ENCODE measurements at regions not wholly inside any gene's neighbourhood (a gene's known extent, or its start where the extent isn't known, plus 50 kb on each side); places are given as distances from the start of the nearest gene placed in this dataset.

GRCh38 chr12:4215229-4216186, 58.1 kb upstream of the CCND2 start (continued):
- TF ChIP-seq RB1 (IDR thresholded peaks at IDR 0.05; ENCODE audit: borderline replicate concordance) (peak; percentile 24; the same call in 1 of the 2 replicates), CREM (IDR thresholded peaks at IDR 0.05; ENCODE audit: low read depth) (peak; percentile 42; the same call in 1 of the 2 replicates)

DNA sequence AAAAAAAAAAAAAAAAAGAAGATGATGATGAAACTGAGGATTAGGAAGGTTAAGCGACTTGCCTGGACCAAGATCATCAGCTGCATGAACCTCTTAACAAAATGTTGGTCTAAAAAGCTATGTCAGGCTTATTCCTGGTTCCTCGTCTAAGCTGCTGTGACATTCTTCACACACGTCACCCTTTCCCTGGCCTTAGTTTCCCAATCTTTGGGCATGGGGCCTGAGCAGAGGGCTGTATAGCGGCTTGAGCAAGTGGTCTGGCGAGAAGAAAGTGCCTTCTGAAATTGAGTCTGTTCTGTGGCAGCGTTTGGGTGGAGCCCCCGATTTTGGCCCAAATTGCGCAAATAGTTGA, 58.7 kb upstream of the CCND2 start:
- Histone ChIP-seq H2AFZ (ENCODE audit: control insufficient read depth, low read depth, low read length) (peak overlapping the region; percentile 20), H4K20me1 (ENCODE audit: control insufficient read depth, insufficient read depth) (no peaks in the 10 kb centered on the region), H3K4me1 (ENCODE audit: control insufficient read depth, insufficient read depth, low read length) (peaks cover 27% of the 10 kb centered on the region), H3K27me3 (replicated peaks in 1 of 2; ENCODE audit: control insufficient read depth in 2 of 2, insufficient read depth in 2 of 2, low read length in 1 of 2) (no peaks in the 10 kb centered on the region), H3K36me3 (ENCODE audit: control insufficient read depth in 2 of 2, insufficient read depth in 2 of 2, low read length in 1 of 2) (no peaks in the 10 kb centered on the region), H3K9ac (ENCODE audit: control insufficient read depth, insufficient read depth, low read length) (peak overlapping the region; percentile 68; the same call in 1 of the 2 replicates), H3K27ac (ENCODE audit: control insufficient read depth, insufficient read depth) (peak overlapping the region; percentile 93), H3K79me2 (ENCODE audit: control insufficient read depth, insufficient read depth, low read length) (no peaks in the 10 kb centered on the region), H3K9me3 (replicated peaks; ENCODE audit: control insufficient read depth, insufficient read depth, low read length) (peaks cover 1% of the 10 kb centered on the region; the same call in 1 of the 3 replicates), H3K4me2 (ENCODE audit: control insufficient read depth, insufficient read depth) (peak overlapping the region; percentile 47), H3K4me3 (peak overlapping the region; percentile 50; the same call in 1 of the 2 replicates)
- in situ Hi-C loops (cut with MboI) (no loop called here), intact Hi-C loops (cut with micrococcal nuclease; ENCODE audit: unreplicated experiment) (loop anchor here (1.0 to 2.0 kb wide), 4 partner anchors 48 to 97 kb away; partner anchors contain the start of gene CCND2)
- ATAC-seq: peak; percentile 17
- no peak for FAIRE-seq
- WGBS (ENCODE audit: insufficient coverage, insufficient replicate concordance, low lambda C conversion rate, missing lambda C conversion rate): 6% methylated on average over 7 of the region's 8 CpGs
- no peak for DNase-seq (ENCODE audit: low read depth, low spot score)
- POLR2A ChIA-PET: interaction anchor here (0.6 to 5.7 kb wide), 16 partner anchors 11 to 1837 kb away, joined by 3 to 84 read pairs (median 9); partner anchors contain the start of gene CCND2
- SMC1A ChIA-PET (ENCODE audit: uncharacterized antibody, unreplicated experiment): interaction anchor here (1.3 to 7.3 kb wide), 27 partner anchors 12 to 108 kb away, joined by 3 to 64 read pairs (median 17); no protein-coding TSS in a partner anchor
- CTCF ChIA-PET: interaction anchor here (1.1 to 3.2 kb wide), 13 partner anchors 11 to 107 kb away, joined by 3 to 23 read pairs (median 6); no protein-coding TSS in a partner anchor
- RAD21 ChIA-PET (ENCODE audit: unreplicated experiment): interaction anchor here (0.7 to 5.2 kb wide), 23 partner anchors 9 to 535 kb away, joined by 3 to 109 read pairs (median 13); partner anchors contain the start of gene CCND2
- BruUV-seq (replicated peaks): no TSS peak
- no peak for TF ChIP-seq CBFB (IDR thresholded peaks at IDR 0.05; ENCODE audit: low read depth)
- TF ChIP-seq PML (IDR thresholded peaks at IDR 0.05; ENCODE audit: low read length): no peak
- TF ChIP-seq SMARCA5 (IDR thresholded peaks at IDR 0.05): 0 out of 2 replicates have a peak, but pooled peaks have one; percentile 20
- no peak for TF ChIP-seq CHD2 (IDR thresholded peaks at IDR 0.05; ENCODE audit: borderline replicate concordance, low read depth, low read length)
- no peak for TF ChIP-seq NFIC (IDR thresholded peaks at IDR 0.05; ENCODE audit: low read depth, low read length)
- no peak for TF ChIP-seq IRF5 (IDR thresholded peaks at IDR 0.05; ENCODE audit: borderline replicate concordance)
- no peak for TF ChIP-seq NR2C1 (IDR thresholded peaks at IDR 0.05)
- TF ChIP-seq TCF12 (IDR thresholded peaks at IDR 0.05; ENCODE audit: low read depth, low read length): no peak
- no peak for TF ChIP-seq MEF2B (IDR thresholded peaks at IDR 0.05; ENCODE audit: partially characterized antibody, poor library complexity, severe bottlenecking)
- no peak for TF ChIP-seq BCL11A (IDR thresholded peaks at IDR 0.05; ENCODE audit: low read depth, low read length)
- TF ChIP-seq RAD21 (IDR thresholded peaks at IDR 0.05; ENCODE audit: insufficient read depth, low read depth, low read length): no peak
- no peak for TF ChIP-seq TCF7 (IDR thresholded peaks at IDR 0.05; ENCODE audit: borderline replicate concordance)
- TF ChIP-seq MTA3 (IDR thresholded peaks at IDR 0.05; ENCODE audit: borderline replicate concordance, low read length): no peak
- TF ChIP-seq JUND (IDR thresholded peaks at IDR 0.05; ENCODE audit: low read depth, low read length): no peak
- TF ChIP-seq MLLT1 (IDR thresholded peaks at IDR 0.05): peak; percentile 53; the same call in 1 of the 2 replicates
- no peak for TF ChIP-seq STAT3 (IDR thresholded peaks at IDR 0.05; ENCODE audit: low read depth, low read length)
